T-helper 2 cell treated with Interferon-gamma antibody and Interleukin-4, amounts not matched to agents 100 ng/mL and 5 ng/mL, for 36 hours (primary cell): ENCODE measurements at regions not wholly inside any gene's neighbourhood (a gene's known extent, or its start where the extent isn't known, plus 50 kb on each side); places are given as distances from the start of the nearest gene placed in this dataset.

ENCODE experiments used
- intact Hi-C: fragments of 100-400 bp; cut with micrococcal nuclease; formaldehyde crosslinking; loops from one replicate; pipeline ENCODE4 v1.15.1; 2023

DNA sequence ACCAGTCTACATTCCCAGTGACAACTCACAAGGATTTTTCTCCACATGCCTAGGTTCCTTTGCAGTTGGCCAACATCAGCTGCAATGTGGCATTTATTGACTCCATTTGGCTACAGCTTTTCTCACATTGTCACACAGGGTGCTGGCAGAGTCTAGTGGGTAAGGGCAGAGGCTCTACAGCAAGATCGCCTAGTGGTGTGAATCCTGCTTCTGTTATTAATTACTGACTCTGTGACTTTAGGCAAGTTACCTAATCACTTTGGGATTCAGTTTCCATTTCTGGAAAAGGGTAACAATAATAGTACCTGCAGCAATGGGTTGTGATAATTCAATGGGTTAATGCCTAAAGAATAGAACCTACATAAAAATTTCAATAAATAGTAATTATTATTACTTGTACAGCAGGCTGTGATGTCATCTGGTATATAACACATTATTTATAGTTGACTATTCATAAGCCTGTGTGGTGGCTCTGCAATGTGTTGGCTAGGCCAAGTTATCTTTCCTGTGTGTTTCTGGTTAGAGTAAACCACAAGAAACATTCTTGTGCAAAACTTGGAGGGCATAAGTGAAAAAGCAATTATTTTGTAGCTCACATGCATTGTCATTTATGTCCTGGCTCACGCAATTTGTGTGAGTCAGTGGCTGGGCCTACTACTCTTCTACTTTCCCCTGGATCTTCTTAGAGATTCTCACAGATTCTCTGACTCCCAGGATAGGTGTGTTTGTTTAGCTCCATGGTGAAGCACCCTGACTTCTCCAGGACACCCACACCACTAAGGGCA, 59.5 kb downstream of the PTGS2 start:
- intact Hi-C loops = no loop called here

DNA sequence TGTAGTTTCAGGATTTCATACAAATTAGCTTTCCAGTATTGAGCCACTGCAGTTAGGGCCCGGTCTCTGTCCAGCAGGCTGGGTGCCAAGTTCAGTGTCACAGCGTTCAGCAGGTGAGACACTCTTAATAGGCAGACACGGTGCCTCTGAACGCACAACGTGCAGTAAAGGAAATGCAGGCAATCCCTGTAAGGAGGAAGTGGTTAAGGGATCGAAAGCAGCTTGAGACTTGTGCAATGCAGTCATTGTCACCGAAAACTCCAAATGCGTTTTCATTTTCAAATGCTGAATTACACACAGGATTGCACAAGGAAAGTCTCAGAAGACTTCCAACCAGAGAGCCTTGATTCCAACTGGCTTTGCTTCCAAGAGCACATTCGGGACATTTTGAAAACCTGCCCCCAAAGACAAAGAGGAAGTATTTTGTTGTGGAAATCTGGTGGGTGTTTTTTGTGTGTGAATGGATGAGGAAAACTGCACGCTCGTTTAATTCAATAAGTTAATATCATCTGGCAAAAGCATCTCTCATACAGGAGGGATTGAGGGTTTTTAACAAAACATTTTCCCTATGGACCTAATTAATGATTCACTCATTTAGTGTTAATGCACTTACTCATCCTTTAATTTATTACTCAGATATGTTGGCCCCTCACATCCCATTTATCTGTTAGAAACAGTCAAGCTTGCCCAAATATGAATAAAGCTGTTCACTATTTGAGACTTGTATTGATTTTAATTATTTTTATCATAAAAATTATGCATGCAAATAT, 61.6 kb downstream of the PTGS2 start:
- intact Hi-C loops = loop anchor here (2.0 to 10.0 kb wide), 6 partner anchors 64 to 296 kb away; partner anchors contain the start of genes ODR4, PTGS2 and TPR

DNA sequence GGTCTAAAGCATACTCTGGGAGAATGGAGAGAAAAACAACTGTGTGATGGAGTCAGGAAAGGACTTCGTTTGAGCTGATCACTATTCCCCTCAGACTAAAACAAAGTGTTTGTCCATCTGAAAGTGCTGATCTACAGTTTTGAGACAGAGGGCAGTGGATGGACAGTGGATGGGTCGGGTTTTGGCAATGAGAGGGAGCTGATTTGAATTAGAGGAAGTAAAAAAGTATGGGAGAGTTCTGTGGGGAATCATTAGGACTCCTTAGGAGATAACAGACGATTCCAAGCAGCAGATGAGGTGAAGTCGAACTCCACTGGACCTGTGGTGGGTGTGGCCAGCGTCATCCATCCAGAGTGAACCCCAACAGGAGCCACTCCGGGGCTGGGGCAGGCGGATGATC, 62.3 kb downstream of the PTGS2 start:
- intact Hi-C loops = loop anchor here (2.0 to 10.0 kb wide), 6 partner anchors 64 to 297 kb away; partner anchors contain the start of genes ODR4, PTGS2 and TPR

DNA sequence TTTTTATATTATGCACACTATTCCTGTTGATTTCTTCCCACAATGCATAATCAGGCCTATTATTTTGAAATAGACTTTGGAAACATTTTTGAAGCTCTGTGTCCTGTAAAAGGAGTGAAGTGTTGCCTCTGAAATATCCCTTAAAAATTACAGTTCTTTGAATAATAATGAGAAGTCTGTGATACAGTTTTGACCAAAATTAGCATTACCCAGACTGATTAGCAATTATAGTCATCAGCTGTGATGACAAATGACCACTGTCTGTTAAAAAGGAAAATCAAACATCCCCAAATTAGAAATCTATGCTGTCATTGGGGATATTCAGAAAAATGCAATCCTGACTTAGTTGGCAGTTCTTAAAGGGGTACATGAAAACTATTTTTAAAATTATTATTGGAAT, 63.7 kb downstream of the PTGS2 start:
- intact Hi-C loops = loop anchor here (5.0 to 10.0 kb wide), 5 partner anchors 66 to 298 kb away; partner anchors contain the start of genes ODR4, PTGS2 and TPR

DNA sequence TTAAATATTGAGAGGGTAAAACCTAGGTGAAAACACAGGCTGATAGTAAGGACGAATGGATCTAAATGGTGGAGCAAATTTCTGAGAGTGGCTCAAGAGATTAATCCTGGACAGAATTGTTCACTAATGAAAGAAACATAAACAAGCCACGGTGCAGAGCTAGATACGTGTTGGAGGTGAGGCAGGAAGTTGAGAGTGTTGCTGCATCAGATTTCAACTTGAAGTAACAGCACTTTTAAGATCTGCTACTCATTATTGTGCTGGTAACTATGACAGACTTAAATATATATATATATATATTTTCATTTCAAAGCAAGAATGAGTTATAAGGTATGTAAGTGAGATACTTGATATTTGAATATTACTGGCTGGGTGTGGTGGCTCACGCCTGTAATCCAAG, 64.9 kb downstream of the PTGS2 start:
- intact Hi-C loops = loop anchor here (5.0 to 10.0 kb wide), 5 partner anchors 67 to 299 kb away; partner anchors contain the start of genes ODR4, PTGS2 and TPR

DNA sequence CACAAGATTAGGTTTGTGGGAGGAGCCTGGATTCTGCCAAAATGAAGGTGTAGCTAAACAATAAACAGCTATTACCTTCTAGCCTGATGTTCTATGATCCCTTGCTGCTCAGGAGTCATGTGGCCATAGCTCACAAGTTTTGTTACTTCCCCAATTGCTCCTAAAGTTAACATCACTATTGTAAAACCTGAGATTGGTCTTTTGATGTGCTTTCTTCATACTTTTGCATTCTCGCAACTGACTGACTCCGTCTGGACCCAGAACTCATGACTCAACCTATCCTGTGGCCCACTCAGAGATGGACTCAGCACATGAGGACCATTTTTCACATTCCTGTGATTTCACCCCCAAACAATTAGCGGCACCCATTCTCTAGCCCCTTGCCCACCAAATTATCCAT, 69.1 kb downstream of the PTGS2 start:
- intact Hi-C loops = loop anchor here (10.0 kb wide), 1 partner anchor 304 kb away; no protein-coding TSS in a partner anchor

DNA sequence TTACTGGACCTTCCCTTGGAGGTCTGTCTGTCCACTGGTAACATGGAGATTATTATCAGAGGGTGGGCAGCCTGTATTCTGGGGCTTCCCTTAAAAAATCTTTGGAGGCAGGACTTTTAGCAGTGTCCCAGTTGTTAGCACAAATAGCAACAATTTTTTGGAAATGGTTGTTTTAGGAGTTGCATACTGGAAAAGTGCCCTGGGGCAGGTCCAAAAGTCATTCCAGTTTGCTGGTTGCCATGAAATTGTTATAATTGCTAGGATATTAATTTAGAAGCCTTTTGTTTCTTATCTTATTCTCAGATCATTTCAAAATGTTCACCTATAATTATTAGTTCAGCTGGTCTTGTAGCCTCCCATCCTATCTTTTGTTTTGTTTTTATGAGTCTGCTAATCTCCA, 71.0 kb downstream of the PTGS2 start:
- intact Hi-C loops = no loop called here

DNA sequence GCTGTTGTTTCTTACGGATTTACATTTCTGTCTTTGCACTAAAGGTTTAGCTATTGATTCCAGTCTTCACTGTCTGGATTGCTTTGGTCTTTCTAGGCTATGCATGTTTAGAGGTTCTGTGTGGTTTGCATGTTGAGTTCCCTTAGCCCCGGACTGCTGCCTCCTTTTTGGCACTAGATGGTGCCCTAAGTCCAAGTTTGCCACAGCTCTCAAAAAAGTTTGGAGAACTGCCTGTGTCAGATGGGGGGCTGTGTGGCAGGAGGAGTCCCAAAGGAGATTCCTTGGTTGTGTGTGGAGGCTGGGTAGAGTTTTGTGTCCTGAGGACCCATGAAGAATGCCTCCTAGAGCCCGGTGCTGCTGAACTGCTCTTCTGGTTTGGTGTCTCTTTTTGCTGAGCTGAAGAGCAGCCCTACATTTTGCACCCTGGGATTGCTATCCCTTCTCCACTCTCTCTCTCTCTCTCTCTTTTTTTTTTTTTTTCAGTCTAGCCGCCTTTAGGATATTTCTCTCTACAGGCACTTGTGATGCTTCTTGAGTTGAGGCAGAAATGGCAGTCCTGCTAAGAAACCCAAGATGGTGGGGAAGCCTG, 74.4 kb downstream of the PTGS2 start:
- intact Hi-C loops = loop anchor here (1.0 to 2.0 kb wide), 3 partner anchors 201 to 380 kb away; no protein-coding TSS in a partner anchor

DNA sequence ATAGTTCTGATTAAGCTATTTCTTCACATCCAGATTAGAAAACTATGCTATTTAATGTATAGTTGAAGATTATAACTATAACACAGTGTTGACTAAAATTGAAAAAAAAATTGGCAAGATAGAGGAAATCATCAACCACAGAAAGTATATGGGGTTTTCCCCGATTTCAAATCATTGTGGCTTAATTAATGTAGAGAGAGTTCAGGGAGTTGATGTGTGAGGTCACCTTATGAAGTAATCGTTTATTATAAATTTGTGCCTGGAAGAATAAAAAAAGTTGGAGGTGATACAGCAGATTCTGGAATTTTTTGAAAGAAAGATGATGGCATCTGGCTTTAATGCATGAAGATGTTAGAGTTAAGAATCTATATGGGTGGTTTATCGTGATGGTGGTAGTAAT, 84.3 kb downstream of the PTGS2 start:
- intact Hi-C loops = no loop called here

DNA sequence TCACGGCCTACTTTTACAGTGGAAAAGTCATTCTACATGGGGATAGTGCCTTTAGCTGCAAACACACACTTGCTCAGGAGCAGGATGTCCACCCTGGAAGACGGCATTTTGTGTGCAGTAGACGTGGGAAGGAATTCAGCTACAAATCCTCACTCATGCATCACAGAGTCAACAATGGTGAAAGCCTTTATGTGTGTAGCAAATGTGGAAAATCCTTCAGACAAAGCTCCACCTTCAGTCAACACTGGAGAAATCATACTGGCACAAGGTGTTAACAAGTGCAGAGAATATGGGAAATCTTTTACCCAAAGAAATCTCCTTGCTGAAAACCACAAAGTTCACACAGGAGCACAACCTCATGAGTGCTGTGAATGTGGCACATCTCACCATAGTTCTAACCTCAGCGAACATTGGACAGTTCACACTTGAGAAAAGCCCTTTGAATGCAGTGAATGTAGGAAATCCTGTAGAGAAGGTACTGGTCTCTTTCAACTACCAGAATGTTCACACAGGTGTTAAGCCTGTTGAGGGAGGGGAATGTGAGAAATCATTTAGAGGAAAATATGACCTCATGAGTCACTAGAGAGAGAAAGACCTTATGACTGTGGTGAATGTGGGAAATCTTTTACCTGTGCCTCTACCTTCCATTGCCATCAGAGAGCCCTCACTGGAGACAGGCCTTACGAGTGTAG, 101.8 kb downstream of the PTGS2 start:
- intact Hi-C loops = no loop called here

DNA sequence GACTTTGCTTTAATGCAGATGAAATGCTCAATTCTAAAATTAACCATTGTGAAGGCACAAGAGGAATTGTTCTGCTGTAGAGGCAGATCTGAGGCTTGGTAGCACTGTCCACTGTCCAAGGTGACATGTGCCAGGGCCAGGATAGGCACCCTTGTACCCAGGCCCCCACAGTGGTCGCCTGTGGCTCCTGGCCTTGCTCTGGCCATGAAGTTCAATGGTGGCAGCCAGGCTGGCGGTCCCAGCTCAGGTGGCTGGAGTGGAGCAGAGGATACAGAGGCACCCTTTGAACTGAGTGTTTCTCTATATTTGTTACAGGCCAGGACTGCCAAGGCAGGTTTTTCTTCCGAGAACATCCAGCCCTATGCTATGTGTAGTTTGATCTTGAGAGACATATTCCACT, 102.6 kb downstream of the PTGS2 start:
- intact Hi-C loops = no loop called here

DNA sequence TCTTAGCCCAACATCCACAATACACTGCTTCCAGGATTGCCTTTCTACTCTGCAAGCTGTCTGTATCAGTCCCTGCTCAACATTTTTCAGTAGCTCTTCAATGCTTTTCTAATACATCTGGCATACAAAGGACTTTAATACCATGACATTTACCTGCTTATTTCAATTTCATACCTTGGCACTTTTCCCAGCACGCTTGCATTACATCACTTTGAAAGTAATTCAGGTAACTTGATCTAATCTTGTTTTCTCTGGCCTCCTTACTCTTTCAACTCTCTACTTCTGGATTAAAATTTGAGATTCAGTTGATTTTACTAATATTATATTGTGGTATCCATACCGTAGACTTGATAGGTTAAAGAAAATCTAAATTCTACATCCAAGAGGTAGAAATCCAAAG, 103.0 kb downstream of the PTGS2 start:
- intact Hi-C loops = no loop called here

DNA sequence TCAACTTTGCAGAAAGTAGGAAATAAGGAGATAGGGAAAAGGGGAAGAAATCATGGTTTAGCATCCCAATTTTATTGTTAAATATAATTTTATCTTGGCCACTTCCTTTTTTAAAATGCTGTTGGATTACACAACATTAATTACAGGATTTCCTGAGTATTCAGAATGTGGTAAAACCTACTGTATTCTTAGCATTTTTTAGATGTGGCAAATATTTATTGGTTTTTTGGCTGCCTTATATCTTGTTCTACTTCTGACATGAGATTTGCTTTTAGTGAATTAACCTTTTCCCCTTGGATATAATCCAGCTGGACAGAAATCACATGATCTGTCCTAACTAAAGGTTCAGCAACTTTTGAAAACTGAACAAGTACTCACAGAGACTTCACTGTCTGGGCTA, 104.9 kb downstream of the PTGS2 start:
- intact Hi-C loops = no loop called here

DNA sequence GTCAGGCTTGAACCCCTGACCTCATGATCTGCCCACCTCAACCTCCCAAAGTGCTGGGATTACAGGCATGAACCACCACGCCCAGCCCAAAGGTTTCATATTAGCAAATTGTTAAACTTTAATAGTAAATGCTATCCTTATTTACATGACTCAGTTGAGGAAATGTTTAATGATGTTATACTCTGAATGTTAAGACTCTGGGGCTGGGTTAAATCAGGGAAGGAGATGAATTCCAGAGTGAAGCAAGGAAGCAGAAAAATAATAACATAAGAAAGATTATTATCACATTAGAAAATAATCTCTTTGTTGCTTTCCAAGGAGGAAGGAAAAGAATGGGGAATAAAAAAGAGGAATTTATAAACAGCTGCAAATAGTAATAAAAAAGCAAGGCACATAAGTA, 105.3 kb downstream of the PTGS2 start:
- intact Hi-C loops = no loop called here

DNA sequence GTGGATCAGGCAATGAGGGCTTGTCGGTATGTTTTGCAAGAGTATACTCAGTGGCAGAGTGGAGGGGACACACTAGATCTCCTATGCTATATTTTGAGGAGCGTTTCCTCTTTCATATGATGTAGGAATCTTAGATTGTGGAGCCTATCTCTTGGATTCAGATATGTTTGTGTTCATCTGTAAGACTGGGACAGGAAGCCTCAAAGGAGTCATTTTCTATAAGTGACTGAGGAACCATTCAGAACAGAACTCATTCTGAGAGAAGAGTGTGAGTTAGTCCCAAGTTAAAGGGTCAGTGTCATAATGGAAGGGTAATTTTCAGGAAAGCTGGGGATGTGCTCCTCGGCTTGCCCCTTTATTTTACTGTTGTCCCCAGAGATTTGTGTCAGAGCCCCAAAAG, 107.7 kb downstream of the PTGS2 start:
- intact Hi-C loops = no loop called here

DNA sequence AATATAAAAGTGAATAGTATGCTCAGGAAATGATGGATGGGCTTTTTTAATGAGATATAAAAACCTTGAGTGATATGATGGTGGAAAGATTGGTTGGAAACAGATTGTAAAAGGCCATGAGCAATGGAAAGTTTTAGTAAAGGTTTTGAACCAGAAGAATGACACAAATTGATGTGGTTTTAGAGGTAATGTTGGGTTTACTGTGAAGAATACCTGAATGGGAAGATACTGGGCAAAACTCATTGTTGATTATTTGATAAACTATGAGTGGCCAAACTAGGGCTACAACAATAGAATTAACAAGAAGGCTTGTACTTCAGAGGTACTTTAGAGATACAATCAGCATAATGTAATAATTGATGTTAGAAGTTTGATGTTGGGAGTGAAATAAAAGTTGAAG, 108.5 kb downstream of the PTGS2 start:
- intact Hi-C loops = no loop called here

DNA sequence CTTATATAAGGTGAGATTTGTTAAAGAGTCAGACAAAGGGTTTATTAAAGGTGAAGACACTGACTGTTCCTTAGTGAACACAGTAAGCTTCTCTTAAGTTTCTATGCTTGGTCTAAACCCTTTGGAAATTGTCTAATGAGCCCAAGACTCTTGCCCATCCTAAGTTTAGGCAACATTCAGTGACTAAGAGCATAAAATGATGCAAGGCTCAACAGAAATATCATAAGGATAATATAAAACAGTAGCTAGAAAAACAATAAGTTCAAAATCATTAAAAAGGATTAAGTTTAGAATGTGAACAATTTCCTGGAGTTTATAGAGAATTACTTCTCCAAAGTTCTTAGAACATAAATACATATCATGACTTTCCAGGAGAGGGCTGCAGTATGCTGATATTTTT, 108.9 kb upstream of the PDC start:
- intact Hi-C loops = no loop called here

DNA sequence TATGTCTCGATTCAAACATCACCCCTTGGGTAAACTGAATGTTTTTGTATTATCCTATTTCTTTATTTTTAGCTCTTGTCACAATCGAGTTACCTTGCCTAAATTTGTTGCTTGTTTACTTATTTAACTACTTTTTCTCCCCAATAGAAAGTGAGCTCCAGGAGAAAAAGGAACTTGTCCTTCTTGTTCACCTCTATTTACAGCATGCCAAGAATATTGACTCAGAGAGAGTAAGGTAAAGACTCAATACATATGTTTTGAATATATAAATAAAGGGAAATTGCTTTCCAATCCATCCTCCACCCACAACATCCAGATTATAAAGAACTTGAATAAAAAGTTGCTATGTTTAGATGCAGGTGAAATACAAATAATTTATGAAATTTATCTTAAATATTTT, 107.3 kb upstream of the PDC start:
- intact Hi-C loops = no loop called here

DNA sequence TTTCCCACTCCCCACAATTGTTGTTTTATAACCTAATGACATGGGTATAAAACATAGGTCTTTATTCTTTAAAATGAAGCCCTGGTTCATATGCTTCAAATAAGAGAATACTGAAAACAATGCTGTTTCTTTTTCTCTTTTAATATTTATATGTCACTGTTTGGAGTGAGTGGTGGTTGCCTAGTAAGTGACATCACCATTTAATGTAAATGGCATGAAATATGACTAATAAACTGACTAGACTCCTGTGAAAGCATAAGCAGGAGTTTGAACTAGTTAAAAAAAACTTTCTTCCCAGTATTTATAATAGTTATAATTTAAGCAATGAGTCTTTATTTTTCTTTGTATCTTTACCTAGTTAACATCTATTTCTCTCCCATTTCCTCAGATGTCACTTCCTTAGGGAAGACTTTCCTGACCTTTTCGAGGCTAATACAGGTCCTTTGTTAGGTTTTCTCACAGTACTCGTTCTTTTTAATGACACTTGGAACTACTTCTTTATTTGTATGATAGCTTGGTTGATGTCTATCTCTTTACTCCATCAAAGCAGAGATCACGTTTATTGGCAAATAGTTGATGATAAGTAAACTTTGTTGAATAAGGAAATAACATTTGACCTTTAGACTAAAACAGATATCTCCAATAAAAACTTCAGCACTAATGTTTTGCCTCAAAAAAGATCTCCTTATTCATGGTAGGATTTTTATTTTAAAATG, 105.4 kb upstream of the PDC start:
- intact Hi-C loops = no loop called here

DNA sequence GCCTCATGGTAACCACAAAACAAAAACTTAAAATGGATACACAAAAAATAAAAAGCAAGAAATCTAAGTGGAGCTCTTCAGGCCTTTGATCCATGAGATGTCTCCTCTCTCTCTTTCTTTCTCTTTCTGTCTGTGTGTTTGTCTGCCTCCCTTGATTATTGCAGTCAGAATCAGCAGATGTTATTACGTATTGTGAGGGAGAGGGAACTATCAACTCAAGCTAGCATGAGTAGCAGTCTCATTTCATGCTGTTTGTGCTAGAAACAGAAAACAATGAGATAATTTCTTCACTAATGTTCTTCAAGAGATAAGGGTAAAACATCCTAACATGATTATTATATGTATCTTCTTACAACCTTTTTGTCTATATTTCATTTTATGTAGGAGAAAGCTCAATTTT, 103.7 kb upstream of the PDC start:
- intact Hi-C loops = no loop called here
